GDM1 (cell line): ENCODE measurements at regions not wholly inside any gene's neighbourhood (a gene's known extent, or its start where the extent isn't known, plus 50 kb on each side); places are given as distances from the start of the nearest gene placed in this dataset.

Source experiments
- DNase-seq: peaks from one replicate; lab custom pipeline; 2025; lab: John Stamatoyannopoulos, UW

GRCh38 chr2:19545507-19545906 is 187.1 kb upstream of the OSR1 start:
- DNase-seq, result no peak

DNA sequence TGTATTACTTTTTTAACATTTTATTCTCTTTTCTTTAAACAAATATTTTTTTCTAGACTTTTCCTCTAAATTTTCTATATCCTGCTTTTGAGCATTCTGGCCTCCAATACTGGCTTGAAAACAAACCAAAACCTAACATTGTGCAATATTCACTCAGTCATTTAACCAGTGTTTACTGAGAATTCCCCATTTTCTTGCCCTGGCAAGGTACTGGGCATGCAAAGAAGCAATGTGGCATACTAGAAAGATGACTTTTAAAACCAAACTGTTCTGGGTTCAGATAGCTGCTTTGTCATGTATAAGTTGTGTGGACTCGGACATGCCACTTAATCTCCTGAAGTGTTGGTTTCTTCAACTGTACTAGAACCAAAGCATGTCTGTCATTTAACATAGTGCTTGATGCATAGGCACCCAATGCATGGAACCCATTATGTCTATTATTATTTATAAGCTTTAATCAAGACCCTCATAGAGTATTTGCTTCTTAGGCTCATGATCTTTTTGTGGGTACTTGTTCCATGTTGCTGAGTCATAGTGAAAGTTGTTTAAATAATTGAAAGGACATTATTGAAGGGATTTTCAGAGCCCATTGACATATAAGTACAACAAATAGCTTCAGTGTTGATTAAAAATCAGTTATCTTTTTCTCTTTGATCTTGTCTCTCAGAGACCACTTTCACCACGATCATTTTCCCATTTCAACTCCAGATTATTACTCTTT is 185.4 kb upstream of the OSR1 start:
- no peak for DNase-seq

GRCh38 chr2:19542796-19543662 is 184.6 kb upstream of the OSR1 start:
- no peak for DNase-seq

DNA sequence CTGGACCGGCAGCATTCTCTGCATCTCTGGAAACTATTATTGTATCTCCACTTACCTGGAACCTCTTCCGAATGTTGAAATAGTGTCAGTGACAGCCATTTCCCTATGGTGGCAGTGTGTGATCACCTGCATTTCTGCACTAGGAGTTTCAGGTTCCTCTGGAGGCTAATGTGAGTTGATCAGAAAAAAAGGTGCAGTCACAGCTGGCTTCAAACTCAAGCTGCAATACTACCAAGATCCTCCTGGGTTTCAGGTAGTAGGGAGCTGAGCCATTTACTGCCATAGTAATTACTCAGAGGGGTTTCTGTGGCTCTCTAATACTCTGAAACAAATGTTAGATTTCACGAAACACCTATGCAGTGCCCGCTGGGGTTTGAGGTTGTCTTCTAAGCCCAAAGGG is 183.5 kb upstream of the OSR1 start:
- DNase-seq, result no peak

DNA sequence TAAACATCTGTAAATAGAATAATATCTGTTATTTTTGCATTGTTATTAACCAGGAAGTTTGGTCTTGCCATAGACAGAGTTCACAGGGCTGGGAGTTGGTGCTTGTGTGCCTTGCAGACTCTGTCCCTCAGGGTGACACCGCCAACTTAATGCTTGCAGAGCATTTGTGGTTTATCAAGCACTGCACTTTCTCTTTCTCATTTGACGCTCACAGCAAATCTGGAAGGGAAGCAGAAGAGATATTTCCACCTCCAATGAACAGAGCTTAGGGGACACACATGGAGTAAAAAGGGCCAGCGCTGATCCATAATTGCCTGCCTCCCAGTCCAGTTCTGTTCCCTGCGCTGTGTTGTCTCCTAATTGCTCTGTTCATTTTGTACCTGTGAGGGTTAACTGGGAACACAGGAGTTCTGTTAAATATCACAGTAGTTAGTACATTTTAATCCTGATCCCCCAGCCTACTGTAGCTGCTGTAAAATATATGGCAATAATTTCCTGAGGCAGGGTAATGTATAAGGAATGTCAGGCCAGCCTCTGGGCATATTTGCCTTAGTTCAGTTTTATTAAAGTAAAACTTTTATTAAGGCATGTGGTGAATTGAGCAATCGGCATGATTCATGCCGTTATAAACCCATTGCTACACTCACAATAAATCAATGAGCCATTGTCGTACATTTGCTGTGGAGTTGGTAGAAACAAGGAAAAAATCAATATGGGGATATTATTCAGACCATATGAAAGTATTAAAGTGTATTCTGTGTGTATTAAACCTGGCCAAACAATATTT is 182.5 kb upstream of the OSR1 start:
- no peak for DNase-seq

DNA sequence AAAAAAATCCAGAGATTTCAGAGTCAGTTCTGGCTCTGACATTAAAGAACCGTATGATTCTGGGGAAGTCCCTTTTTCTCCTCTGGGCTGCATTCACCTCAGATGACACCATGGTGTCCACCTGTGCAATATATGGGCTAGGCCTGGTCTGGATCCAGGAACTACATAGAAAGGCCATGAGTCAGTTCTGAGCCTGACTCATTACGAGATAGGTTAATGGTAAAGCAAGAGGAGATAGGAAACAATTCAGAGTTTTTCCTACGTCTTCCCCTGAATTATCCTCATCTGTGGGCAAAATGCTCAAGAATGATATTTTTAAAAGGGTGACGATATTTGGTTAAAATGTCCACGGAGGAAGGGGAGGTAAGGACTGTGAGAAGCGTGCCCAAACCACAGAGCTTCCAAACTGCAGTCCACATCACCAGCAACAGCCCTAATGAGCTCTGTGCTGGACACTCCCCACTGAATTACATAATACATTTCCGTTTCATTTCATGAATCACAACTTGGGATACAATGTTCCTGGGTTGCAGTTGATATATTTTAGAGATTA is 180.1 kb upstream of the OSR1 start:
- DNase-seq, result no peak

- no peak for DNase-seq
Observed at GRCh38 chr2:19536136-19536535, 177.7 kb upstream of the OSR1 start.

DNA sequence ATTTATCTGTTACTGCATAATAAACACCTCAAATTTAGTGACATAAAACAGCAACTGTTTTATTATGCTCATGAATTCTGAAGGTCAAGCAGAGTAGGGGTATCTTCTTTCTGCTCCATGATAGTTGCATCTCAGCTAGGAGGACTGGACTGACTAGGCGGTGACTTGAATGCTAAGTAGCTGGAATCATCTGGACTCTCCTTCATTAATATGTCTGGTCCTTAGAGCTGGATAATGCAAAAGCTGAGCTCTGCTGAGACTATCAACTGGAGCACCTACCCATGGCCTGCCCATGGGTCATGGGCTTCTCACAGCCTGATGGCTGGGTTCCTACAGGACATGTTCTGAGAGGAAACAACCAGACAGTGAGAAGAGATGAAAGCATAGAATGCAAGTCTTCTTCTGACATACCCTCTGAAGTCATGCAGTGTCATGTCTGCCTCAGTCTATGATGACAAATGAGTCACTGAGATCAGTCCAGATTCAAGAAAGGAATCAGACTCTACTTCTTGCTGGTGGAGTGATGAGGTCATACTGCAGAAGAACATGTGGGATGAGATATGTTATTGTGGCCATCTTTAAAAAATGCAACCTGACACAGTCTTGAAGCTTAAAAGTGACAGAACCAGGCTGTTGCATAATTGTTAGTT is 174.2 kb upstream of the OSR1 start:
- no peak for DNase-seq

GRCh38 chr2:19529677-19530076 is 171.3 kb upstream of the OSR1 start:
- DNase-seq, result no peak

GRCh38 chr2:19527771-19528170 is 169.3 kb upstream of the OSR1 start:
- no peak for DNase-seq

DNA sequence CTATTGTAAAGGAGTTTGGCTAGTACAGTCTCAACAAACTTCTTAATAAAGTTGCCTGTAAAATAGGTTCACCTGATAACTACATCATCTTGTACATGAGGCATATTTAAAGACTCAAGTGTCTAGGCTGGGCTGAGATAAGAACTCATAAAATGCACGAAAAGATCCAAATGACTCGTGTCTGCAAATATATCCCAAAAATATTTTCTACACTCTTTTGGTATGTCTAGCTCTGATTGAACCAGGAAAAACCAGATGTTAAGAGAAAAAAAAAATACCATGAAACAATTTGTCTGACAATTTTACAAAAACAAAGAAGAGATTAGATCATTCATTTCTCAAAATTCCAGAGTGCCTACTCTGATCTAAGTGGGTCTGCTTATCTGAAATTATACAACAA is 166.9 kb upstream of the OSR1 start:
- DNase-seq, result no peak

- no peak for DNase-seq
Observed at GRCh38 chr2:19519045-19519444, 160.6 kb upstream of the OSR1 start.

DNA sequence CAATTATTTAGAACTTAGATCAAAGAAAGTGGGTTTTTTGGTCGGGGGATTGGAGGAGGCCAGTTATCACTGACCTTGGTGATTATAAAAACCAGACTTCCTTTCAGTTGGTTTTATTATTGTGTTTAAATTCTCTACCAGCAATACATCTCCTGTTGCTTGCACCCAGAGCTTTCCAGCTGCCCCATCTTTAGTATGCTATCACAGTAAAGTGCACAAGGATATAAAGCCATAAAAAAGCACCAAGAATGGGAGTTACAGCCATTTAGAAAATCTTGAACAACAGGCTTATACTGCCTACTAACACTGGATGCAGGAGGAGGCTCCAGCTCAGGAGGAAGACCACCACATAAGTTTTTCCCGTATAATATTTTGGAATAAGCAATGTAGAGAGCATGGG is 148.7 kb upstream of the OSR1 start:
- no peak for DNase-seq

DNA sequence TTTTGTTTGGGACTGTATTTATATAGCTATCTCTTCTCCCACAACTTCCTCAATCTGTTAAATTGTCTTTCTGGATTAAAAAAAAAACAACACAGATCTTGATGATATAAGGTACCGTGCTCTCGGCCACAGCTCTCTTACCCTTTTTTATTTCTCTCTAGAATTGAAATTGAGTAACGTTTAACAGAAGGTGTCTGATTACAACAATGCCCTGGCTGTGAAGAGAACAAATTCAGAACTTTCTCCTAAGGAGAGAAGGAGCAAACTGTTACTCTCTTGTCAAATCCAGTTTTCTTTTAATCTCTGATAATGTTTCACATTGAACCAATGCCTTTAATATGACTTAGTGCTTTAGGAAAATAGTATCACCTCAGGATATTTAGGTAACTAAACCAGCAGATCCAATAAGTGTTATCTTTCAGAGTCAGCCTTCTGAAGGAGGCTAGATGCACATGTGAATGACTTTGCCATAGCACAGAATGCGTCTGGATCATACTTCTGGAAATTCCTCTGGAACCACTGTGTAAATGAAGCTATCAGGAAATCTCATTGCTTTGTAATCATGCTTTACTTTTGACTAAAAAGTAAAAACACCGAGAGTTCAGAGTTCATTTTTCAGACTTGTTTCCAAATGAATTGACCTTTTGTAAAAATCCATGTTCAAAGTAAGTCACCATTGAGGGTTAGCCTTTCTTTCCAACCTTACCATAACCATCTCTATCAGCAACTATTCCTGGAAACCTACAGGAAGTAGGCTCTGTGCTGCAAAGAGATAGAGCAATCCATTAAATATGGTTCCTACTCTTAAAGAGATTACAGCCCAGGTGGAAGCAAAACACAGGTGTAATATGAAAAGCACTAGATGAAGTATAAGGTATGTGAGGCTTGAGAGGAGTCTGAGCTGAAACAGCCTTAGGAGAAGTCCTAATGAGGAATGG is 147.0 kb upstream of the OSR1 start:
- DNase-seq, result no peak

DNA sequence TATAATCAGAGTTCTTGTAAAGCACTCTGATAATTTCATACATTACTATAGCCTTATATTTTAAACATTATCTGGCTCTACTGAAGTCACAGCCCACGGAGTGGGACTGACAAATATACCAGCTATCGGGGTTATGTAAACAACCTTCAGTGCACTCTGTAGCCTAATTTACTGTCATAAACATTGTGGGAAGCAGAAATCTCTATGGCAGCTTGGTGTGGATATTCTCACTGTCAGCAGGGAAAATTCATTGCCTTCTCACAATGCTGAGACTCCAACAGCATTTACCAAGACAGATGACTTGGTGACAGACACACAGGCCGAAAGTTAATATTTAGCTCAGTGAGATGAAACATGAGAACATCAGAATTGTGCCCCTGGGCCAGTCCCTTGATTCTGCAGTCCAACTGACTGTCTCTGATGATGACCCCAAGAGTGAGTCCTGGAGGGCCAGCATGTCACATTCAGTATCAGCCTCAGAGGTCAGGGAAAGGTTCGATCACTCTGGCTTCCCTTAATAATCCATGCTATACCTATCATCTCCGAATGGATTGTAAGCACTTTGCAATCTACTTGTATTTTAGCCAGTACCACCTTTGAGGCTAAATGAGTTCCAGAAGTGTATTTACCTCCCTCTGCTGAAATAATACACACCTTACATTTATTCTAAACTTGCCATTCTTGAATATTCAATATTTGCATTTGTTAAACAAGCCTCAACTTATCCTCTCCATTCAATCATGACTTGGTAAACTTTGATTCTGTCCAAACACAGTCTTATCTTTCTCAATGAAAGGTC is 146.2 kb upstream of the OSR1 start:
- no peak for DNase-seq

- no peak for DNase-seq
Observed at GRCh38 chr2:19503915-19504314, 145.5 kb upstream of the OSR1 start.

DNA sequence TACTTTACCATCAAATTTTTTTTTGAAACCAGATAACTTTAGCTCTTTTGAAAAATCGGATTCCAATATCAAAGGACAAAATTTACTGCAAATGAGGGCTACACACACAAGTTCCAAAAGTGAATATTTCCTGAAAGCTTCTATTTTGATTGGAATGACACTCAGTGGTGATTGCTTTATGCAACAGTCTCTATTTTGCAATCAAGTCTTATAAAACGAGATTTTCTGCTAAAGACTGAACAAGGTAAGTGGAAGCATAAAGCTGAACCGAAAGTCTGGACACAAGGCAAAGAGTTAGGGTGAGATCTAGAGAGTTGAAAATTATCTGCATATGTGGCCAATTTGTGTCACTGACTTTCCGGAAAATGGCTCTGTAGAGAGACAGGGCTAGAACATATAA is 145.0 kb upstream of the OSR1 start:
- DNase-seq, result no peak

DNA sequence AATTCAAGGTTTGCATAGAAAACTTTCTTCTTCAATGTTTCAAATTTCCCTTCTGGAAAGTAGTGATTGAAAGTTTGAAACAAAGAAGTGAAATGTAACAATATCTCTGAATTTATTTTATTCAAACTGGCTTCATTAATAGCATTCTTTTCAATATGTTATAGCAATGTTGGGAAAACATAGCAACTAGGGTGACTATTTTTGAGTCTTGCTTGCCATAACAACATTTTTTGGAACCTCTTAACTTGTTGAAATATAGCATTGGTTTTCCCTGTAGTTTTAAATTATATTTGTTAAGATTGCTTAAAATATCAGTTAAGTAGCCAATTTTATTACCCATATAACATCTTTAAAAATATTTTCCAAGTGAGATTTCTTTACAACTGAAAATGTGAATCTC is 141.7 kb upstream of the OSR1 start:
- no peak for DNase-seq

DNA sequence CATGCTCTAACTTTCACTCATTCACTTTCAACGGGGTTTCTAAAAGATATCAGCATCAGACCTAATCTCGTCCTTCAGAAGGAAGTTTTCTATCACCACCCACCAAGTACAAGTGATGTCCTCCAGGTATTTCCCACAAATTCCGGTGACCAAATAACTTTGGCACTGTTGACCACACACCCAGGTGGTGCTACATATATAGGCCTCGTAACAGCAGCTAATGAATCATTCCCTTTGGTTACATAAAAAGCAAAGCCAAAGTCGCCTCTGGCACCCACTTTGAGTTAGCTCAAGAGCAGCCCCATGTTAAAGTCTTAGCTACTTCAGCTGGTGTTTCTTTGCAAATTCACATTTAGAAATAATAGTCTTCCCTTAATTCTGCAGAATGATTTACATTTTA is 138.2 kb upstream of the OSR1 start:
- no peak for DNase-seq

- DNase-seq, result no peak
Observed at GRCh38 chr2:19494241-19494640, 135.8 kb upstream of the OSR1 start.
